GM21723 (cell line): ENCODE measurements at regions not wholly inside any gene's neighbourhood (a gene's known extent, or its start where the extent isn't known, plus 50 kb on each side); places are given as distances from the start of the nearest gene placed in this dataset.

Experiments used
- ATAC-seq: cut with Tn5 transposase; IDR thresholded peaks from one replicate; pipeline ENCODE4 v1.9.1; 2021; ENCODE audit warnings: mild to moderate bottlenecking, moderate library complexity; ENCODE audit not compliant: unreplicated experiment

GRCh38 chr14:22390824-22391461 is 198.1 kb downstream of the DAD1 start:
- ATAC-seq, result no peak

GRCh38 chr14:22390195-22390594 is 198.8 kb downstream of the DAD1 start:
- no peak for ATAC-seq

- ATAC-seq, result no peak
Observed at GRCh38 chr14:22388669-22389595, 200.1 kb downstream of the DAD1 start.

- ATAC-seq, result no peak
Observed at GRCh38 chr14:22387776-22388241, 201.2 kb downstream of the DAD1 start.

GRCh38 chr14:22386924-22387775 is 201.9 kb downstream of the DAD1 start:
- no peak for ATAC-seq

GRCh38 chr14:22384974-22385526 is 204.0 kb downstream of the DAD1 start:
- no peak for ATAC-seq

- ATAC-seq, result peak; percentile 20
Observed at GRCh38 chr14:22384167-22384549, 204.9 kb downstream of the DAD1 start.

- ATAC-seq, result peak; percentile 44
Observed at GRCh38 chr14:22383515-22384166, 205.4 kb downstream of the DAD1 start.

GRCh38 chr14:22382955-22383354 is 206.1 kb downstream of the DAD1 start:
- ATAC-seq, result no peak

- no peak for ATAC-seq
Observed at GRCh38 chr14:22382395-22382794, 206.6 kb downstream of the DAD1 start.

GRCh38 chr14:22381766-22382165 is 207.3 kb downstream of the DAD1 start:
- ATAC-seq, result no peak

- ATAC-seq, result no peak
Observed at GRCh38 chr14:22381408-22381760, 207.6 kb downstream of the DAD1 start.

- ATAC-seq, result no peak
Observed at GRCh38 chr14:22380571-22381407, 208.2 kb downstream of the DAD1 start.

GRCh38 chr14:22379727-22380126 is 209.3 kb downstream of the DAD1 start:
- no peak for ATAC-seq

- no peak for ATAC-seq
Observed at GRCh38 chr14:22378181-22378580, 210.8 kb downstream of the DAD1 start.

- no peak for ATAC-seq
Observed at GRCh38 chr14:22375321-22375930, 213.6 kb downstream of the DAD1 start.

- no peak for ATAC-seq
Observed at GRCh38 chr14:22370084-22370847, 218.8 kb downstream of the DAD1 start.

- ATAC-seq, result no peak
Observed at GRCh38 chr14:22358726-22359125, 230.3 kb downstream of the DAD1 start.
